HG03442 (cell line): ENCODE measurements at regions not wholly inside any gene's neighbourhood (a gene's known extent, or its start where the extent isn't known, plus 50 kb on each side); places are given as distances from the start of the nearest gene placed in this dataset.

Experiments used
- ATAC-seq: cut with Tn5 transposase; IDR thresholded peaks from one replicate; pipeline ENCODE4 v1.9.1; 2021; ENCODE audit warnings: mild to moderate bottlenecking, moderate library complexity; ENCODE audit not compliant: unreplicated experiment

GRCh38 chr1:232386721-232387510 is 243.0 kb downstream of the SIPA1L2 start:
- ATAC-seq = no peak

DNA sequence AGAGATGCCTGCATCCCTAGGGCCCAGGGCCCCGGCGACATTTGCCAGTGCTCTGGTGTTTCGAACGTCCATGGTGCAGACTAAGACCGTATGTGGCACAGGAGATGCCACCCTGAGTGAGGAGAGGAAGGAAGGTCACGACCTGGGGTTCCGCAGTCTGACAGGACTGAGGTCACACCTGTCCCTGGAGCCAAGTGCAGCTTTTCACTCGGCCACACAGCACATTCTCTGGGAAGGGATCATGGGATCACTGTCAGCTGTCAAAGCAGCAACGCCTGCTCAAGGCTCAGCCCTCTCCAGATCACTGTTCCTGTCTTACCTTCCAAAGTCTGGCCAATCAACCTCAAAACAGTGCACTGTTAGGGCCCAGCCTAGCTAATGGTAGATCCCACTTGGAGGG is 243.6 kb downstream of the SIPA1L2 start:
- no peak for ATAC-seq

DNA sequence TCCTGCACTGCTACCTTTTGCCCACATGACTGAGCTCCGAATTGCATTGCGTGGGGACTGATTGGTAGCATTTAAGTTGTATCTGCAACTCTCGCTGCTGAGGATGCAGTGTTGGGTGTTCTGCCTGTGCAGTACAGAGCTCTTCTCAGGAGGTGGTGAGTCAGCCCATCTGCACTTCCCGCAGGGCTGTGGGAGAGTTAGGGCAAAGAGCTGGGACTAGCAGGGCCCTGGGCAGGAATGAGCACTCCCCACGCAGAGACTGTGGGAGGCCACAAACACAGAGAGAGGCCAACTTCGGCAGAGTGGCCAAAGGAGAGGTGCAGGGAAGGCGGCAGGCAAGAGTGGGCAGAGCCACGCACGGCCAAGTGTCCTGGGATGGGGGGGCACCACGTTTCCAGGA is 244.7 kb downstream of the SIPA1L2 start:
- ATAC-seq = no peak

- ATAC-seq = no peak
Observed at GRCh38 chr1:232384171-232384883, 245.6 kb downstream of the SIPA1L2 start.

DNA sequence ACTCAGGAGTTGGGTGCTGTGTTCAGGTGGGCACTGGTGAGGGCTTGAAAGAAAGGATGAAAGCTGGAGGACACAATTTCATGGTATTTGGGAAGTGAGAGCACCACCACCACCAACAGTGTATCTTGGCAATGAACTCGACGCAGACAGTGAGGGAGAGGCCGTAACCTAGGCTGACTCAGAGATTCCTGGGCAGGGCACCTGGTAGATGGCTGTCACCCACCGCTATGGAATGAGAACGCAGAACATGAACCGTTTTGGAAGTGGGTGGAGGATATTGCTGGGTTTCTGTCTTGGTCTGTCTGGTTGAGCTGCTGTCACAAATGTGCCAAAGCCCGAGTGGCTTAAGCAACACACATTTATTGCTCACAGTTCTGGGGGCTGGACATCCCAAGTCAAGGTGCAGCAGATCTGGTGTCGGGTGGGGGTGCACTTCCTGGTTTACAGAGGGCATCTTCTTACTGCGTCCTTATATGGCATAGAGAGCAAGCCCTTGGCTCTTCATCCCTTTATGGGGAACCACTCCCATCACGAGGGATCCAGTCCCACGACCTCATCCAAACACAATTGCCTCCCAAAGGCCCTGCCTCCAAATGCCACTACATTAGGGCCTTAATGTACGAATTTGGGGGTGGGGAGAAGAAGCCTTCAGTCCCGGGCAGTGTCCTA is 246.3 kb downstream of the SIPA1L2 start:
- no peak for ATAC-seq

- ATAC-seq = no peak
Observed at GRCh38 chr1:232382671-232383070, 247.3 kb downstream of the SIPA1L2 start.

- no peak for ATAC-seq
Observed at GRCh38 chr1:232381394-232382100, 248.4 kb downstream of the SIPA1L2 start.

DNA sequence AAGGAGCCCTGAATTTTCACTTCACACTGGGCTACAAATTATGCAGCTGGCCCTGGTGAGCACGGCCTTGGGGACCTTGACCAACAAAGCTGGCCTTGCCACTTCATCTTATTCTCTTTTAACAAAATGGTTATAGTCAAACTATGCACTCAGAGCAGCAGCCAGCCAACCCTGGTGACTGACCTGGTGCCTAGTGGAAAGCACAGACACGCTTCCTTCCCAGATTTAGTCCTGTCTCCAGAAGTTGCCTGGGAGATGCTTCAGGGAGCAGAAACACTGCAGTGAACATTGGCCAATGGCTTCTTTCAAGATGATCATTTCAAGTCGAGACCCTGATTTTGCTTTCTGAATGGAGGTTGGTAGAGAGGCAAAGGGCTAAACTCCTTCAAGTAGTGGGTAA is 249.3 kb downstream of the SIPA1L2 start:
- no peak for ATAC-seq

- ATAC-seq = no peak
Observed at GRCh38 chr1:232380131-232380530, 249.8 kb downstream of the SIPA1L2 start.

GRCh38 chr1:232379063-232379434 is 250.9 kb downstream of the SIPA1L2 start:
- ATAC-seq = no peak

DNA sequence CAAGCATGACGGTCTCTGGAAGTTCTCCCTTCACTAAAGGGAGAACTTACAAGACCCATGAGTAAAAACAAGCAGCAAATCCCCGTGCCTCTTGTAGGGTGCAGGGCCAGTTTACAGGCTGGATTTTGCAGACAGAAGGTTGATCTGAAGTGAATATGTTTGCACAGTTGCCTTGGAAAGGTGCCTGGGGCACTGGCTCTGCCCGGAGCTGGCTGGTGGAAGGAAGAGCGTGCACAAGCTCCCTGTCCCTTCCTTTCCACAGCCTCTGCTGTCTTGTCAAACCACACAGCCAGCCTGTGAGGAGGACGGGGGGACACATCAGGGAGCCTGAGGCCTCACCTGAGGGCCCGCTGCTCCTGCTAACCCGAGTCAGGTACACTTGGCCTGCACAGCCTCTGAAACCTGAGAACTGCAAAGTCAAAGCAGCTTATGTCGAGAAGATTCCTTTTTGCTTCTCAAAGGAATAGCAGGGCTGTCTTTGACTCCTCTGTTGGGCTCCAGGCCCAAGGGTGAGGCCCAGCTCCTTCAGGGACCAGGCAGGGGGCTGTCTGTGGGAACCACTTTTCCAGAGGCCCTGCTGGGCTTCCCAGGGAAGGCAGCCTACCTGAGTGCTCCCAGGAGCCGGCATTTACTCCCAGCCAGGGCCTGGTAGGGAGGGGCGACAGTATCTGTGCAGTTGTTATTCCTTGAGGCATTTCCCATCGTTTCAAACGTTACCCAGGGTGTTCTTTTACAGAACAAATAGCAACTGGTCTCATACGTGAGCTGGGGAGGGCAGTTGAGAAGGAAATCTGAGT is 251.5 kb downstream of the SIPA1L2 start:
- ATAC-seq = no peak

DNA sequence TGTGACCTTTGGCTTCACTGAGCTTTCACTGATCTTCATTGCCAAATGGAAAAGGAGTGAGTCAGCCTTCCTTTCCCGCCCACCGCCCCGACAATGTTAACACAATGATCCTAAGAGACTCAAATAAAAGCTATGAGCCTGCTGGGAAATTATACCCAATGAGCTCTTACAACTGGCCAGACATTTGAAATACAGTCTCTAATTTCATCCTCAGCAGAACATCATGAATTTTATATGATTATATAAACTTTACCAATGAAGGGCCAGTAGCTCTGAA is 252.5 kb downstream of the SIPA1L2 start:
- no peak for ATAC-seq

DNA sequence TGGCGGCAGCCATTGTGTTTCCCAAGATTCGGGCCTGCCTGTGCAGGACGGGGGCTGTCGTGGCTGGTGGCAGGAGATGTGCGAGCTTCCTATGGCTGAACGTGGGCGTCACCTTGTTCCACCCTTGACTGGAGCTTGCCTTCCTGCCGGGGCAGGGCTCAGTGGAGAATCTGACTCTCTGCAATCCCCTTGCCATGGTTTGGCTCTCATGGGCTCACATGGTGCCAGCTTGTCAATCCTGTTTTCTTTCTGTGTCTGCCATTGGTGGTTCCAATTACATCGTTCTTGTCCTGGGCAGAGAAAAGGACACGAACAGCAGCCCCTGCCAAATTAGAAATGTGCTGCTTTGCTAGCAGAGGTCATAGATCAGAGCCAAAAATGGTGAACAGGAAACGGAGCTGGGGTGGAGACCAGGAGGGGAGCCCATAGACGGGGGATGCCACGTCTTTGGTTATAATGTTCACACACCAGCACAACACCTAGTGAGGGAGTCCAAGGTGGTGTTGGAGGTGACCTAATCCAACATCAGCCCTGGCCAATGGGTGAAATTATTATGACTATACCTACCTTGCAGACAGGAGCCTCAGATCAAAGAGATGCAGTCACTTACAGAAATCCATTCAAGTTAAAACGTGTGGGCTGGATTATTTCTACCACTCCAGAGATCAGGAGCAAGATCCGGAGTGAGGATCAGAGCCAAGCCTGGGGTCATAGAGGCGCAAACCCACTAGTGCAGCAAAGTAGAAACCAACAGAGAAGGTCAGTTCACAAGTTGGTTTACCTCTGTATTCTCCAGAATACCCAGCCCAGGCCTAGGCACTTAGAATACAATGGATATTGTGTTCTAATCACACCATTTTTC is 253.1 kb downstream of the SIPA1L2 start:
- no peak for ATAC-seq

- ATAC-seq = no peak
Observed at GRCh38 chr1:232372841-232373440, 257.0 kb downstream of the SIPA1L2 start.

- no peak for ATAC-seq
Observed at GRCh38 chr1:232372431-232372830, 257.5 kb downstream of the SIPA1L2 start.

- ATAC-seq = no peak
Observed at GRCh38 chr1:232369451-232370296, 260.3 kb downstream of the SIPA1L2 start.

DNA sequence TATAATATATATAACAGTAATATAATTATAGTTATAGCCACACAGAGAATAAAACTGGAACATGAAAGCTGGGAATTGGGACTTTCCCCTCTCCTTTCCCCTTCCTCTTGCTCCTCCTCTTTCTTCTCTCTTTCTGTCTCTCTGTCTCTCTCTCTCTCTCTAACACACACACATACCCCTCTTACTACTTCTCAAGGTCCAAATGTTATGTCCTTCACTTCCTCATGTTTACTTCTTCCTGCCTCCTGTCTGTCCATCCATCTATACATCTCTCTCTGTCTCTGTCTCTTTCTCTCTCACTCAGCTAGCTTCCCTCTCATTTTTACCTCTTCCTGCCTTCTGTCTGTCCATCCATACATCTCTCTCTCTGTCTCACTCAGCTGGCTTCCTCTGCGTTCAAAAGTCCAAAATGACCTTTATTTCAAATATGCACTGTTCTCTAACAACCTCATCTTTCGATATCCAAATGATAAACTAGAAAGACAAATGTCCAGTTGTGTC is 261.1 kb downstream of the SIPA1L2 start:
- ATAC-seq = no peak

- ATAC-seq = no peak
Observed at GRCh38 chr1:232367293-232367692, 262.6 kb downstream of the SIPA1L2 start.
